GM12878 (cell line): ENCODE measurements at regions not wholly inside any gene's neighbourhood (a gene's known extent, or its start where the extent isn't known, plus 50 kb on each side); places are given as distances from the start of the nearest gene placed in this dataset.

Experiments used
- BRCA1 ChIP-seq: IDR thresholded peaks from 2 replicates; pipeline ENCODE4 v1.6.1; 2011; ENCODE audit warnings: low read depth, low read length, improper control_type of control experiment
- EZH2 ChIP-seq: IDR thresholded peaks from 2 replicates; pipeline ENCODE4 v1.6.1; 2012; ENCODE audit warnings: low read depth, mild to moderate bottlenecking, control low read depth, inconsistent platforms, low read length, borderline replicate concordance; ENCODE audit not compliant: control insufficient read depth
- POLR2AphosphoS5 ChIP-seq: IDR thresholded peaks from 2 replicates; pipeline ENCODE4 v1.6.1; 2011; ENCODE audit warnings: mild to moderate bottlenecking, low read length, inconsistent platforms
- RAD51 ChIP-seq: fragments of 450-650 bp; IDR thresholded peaks from 2 replicates; pipeline ENCODE4 v1.6.1; 2016; ENCODE audit warnings: moderate library complexity, mild to moderate bottlenecking, inconsistent platforms
- TBL1XR1 ChIP-seq: IDR thresholded peaks from 2 replicates; pipeline ENCODE4 v1.6.1; 2012; ENCODE audit warnings: low read depth, low read length, improper control_type of control experiment
- YY1 ChIP-seq: IDR thresholded peaks from 2 replicates; pipeline ENCODE4 v1.6.1; 2011; ENCODE audit warnings: low read depth, mild to moderate bottlenecking, low read length
- ZNF274 ChIP-seq: IDR thresholded peaks from one replicate; pipeline ENCODE4 v1.8.0; 2011; ENCODE audit not compliant: insufficient read length, insufficient read depth
- ZNF622 ChIP-seq: fragments of 450-650 bp; IDR thresholded peaks from 2 replicates; pipeline ENCODE4 v1.6.1; 2017; ENCODE audit warnings: mild to moderate bottlenecking, inconsistent platforms
- TF ChIP-seq, protein P1 (sequence below), 3 experiments: IDR thresholded peaks in 2 of 3; conservative IDR thresholded peaks in 1 of 3; 2 replicates each; pipeline ENCODE4 v1.5.1; 2011; ENCODE audit warnings: low read depth in 3 of 3, low read length in 3 of 3, mild to moderate bottlenecking in 3 of 3, control low read depth in 2 of 3, moderate library complexity in 2 of 3, inconsistent platforms in 1 of 3, mixed read lengths in 1 of 3; ENCODE audit not compliant: control insufficient read depth in 2 of 3, insufficient read depth in 1 of 3; ENCODE audit errors: extremely low read depth in 1 of 3
- TF ChIP-seq, protein P2 (sequence below): fragments of 450-650 bp; IDR thresholded peaks from 2 replicates; pipeline ENCODE4 v1.6.1; 2014; ENCODE audit warnings: mild to moderate bottlenecking
- TF ChIP-seq, protein P3 (sequence below): IDR thresholded peaks from 2 replicates; pipeline ENCODE4 v1.6.1; 2012; ENCODE audit warnings: mild to moderate bottlenecking, low read depth, low read length
- TF ChIP-seq, protein P4 (sequence below): IDR thresholded peaks from 2 replicates; pipeline ENCODE4 v1.6.1; 2012; ENCODE audit warnings: low read depth, low read length, improper control_type of control experiment

DNA sequence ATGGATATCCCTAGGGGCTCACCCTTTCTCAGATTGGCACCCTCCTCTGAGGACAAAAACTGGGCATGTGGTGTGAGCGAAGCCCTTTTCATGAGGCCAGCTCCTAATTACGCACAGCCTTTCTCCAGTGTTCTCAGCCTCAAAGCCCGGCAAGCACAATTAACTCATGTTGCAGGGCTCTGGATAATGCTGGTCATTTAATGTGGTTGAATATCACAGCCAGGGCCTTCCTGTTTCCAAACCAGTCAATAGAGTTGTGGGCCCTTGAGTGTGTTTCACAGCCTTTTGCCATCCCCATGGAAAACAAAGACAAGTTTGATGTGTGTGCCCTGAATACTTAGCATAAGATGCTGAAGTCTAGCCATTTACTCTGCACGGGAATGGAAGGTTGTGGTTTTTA lies 114.2 kb upstream of the ARHGAP5 start:
- TF ChIP-seq ZNF622 (no peak), ZNF274 (no peak), POLR2AphosphoS5 (no peak), RAD51 (no peak), BRCA1 (no peak), EZH2 (no peak), YY1 (no peak), TBL1XR1 (no peak)
- TF ChIP-seq, protein P1, sequence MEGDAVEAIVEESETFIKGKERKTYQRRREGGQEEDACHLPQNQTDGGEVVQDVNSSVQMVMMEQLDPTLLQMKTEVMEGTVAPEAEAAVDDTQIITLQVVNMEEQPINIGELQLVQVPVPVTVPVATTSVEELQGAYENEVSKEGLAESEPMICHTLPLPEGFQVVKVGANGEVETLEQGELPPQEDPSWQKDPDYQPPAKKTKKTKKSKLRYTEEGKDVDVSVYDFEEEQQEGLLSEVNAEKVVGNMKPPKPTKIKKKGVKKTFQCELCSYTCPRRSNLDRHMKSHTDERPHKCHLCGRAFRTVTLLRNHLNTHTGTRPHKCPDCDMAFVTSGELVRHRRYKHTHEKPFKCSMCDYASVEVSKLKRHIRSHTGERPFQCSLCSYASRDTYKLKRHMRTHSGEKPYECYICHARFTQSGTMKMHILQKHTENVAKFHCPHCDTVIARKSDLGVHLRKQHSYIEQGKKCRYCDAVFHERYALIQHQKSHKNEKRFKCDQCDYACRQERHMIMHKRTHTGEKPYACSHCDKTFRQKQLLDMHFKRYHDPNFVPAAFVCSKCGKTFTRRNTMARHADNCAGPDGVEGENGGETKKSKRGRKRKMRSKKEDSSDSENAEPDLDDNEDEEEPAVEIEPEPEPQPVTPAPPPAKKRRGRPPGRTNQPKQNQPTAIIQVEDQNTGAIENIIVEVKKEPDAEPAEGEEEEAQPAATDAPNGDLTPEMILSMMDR (IDR thresholded peaks at IDR 0.05 in 2 of 3, conservative IDR thresholded peaks at IDR 0.05 in 1 of 3; ENCODE audit: control insufficient read depth in 2 of 3, extremely low read depth in 1 of 3, insufficient read depth in 1 of 3, low read depth in 3 of 3, low read length in 3 of 3), result no peak
- TF ChIP-seq, protein P2, sequence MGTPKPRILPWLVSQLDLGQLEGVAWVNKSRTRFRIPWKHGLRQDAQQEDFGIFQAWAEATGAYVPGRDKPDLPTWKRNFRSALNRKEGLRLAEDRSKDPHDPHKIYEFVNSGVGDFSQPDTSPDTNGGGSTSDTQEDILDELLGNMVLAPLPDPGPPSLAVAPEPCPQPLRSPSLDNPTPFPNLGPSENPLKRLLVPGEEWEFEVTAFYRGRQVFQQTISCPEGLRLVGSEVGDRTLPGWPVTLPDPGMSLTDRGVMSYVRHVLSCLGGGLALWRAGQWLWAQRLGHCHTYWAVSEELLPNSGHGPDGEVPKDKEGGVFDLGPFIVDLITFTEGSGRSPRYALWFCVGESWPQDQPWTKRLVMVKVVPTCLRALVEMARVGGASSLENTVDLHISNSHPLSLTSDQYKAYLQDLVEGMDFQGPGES, result no peak
- TF ChIP-seq, protein P3, sequence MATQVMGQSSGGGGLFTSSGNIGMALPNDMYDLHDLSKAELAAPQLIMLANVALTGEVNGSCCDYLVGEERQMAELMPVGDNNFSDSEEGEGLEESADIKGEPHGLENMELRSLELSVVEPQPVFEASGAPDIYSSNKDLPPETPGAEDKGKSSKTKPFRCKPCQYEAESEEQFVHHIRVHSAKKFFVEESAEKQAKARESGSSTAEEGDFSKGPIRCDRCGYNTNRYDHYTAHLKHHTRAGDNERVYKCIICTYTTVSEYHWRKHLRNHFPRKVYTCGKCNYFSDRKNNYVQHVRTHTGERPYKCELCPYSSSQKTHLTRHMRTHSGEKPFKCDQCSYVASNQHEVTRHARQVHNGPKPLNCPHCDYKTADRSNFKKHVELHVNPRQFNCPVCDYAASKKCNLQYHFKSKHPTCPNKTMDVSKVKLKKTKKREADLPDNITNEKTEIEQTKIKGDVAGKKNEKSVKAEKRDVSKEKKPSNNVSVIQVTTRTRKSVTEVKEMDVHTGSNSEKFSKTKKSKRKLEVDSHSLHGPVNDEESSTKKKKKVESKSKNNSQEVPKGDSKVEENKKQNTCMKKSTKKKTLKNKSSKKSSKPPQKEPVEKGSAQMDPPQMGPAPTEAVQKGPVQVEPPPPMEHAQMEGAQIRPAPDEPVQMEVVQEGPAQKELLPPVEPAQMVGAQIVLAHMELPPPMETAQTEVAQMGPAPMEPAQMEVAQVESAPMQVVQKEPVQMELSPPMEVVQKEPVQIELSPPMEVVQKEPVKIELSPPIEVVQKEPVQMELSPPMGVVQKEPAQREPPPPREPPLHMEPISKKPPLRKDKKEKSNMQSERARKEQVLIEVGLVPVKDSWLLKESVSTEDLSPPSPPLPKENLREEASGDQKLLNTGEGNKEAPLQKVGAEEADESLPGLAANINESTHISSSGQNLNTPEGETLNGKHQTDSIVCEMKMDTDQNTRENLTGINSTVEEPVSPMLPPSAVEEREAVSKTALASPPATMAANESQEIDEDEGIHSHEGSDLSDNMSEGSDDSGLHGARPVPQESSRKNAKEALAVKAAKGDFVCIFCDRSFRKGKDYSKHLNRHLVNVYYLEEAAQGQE, result no peak
- TF ChIP-seq, protein P4, sequence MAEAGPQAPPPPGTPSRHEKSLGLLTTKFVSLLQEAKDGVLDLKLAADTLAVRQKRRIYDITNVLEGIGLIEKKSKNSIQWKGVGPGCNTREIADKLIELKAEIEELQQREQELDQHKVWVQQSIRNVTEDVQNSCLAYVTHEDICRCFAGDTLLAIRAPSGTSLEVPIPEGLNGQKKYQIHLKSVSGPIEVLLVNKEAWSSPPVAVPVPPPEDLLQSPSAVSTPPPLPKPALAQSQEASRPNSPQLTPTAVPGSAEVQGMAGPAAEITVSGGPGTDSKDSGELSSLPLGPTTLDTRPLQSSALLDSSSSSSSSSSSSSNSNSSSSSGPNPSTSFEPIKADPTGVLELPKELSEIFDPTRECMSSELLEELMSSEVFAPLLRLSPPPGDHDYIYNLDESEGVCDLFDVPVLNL, result no peak
